ENCODE measurements at regions not wholly inside any gene's neighbourhood (a gene's known extent, or its start where the extent isn't known, plus 50 kb on each side); places are given as distances from the start of the nearest gene placed in this dataset.

DNA sequence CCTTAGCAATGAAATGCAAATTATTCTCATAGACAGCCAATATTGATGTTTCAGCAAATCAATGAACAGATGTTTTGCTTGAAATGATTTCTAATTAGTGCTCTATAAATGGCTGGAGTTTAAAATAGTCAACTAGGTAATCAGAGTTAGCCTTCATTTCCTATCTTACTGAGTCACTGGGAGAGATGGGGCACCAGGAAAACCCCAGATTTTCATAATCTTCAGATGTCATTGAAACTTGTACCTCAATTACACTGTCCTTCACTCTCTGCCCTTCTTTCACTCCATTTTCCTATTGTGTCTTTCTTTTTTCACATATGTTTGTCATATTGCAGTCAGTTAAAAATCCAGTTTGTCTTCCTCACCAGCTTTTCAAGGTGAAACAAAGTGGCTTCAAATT, 92.7 kb downstream of the C12orf75 start:
- DNase-seq (ENCODE audit: low spot score) (no peak), ATAC-seq (ENCODE audit: low FRiP score) (no peak)
- TF ChIP-seq, protein P1, sequence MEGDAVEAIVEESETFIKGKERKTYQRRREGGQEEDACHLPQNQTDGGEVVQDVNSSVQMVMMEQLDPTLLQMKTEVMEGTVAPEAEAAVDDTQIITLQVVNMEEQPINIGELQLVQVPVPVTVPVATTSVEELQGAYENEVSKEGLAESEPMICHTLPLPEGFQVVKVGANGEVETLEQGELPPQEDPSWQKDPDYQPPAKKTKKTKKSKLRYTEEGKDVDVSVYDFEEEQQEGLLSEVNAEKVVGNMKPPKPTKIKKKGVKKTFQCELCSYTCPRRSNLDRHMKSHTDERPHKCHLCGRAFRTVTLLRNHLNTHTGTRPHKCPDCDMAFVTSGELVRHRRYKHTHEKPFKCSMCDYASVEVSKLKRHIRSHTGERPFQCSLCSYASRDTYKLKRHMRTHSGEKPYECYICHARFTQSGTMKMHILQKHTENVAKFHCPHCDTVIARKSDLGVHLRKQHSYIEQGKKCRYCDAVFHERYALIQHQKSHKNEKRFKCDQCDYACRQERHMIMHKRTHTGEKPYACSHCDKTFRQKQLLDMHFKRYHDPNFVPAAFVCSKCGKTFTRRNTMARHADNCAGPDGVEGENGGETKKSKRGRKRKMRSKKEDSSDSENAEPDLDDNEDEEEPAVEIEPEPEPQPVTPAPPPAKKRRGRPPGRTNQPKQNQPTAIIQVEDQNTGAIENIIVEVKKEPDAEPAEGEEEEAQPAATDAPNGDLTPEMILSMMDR (IDR thresholded peaks at IDR 0.05): no peak

DNA sequence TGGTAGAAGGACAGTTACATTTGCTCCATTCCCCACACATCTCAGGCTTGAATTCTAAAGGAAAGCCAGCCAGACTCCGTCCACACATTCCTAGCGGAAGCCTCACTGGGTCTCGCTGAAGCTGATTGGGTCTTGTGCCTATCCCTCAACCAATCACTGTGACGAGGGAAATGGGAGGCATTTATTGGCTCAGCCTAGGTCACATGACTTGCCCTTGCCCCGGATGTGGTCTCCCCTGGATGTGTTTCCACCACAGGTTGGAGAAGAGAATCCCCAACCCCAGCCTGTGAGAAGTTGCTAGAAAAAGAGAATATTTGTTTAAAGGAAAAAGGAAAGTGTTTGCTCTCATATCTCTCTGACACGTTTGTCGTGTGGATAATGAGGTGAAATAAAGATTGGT, 93.4 kb downstream of the C12orf75 start:
- no peak for ATAC-seq (ENCODE audit: low FRiP score)
- DNase-seq (ENCODE audit: low spot score): no peak
- TF ChIP-seq, protein P1 (IDR thresholded peaks at IDR 0.05): no peak

DNA sequence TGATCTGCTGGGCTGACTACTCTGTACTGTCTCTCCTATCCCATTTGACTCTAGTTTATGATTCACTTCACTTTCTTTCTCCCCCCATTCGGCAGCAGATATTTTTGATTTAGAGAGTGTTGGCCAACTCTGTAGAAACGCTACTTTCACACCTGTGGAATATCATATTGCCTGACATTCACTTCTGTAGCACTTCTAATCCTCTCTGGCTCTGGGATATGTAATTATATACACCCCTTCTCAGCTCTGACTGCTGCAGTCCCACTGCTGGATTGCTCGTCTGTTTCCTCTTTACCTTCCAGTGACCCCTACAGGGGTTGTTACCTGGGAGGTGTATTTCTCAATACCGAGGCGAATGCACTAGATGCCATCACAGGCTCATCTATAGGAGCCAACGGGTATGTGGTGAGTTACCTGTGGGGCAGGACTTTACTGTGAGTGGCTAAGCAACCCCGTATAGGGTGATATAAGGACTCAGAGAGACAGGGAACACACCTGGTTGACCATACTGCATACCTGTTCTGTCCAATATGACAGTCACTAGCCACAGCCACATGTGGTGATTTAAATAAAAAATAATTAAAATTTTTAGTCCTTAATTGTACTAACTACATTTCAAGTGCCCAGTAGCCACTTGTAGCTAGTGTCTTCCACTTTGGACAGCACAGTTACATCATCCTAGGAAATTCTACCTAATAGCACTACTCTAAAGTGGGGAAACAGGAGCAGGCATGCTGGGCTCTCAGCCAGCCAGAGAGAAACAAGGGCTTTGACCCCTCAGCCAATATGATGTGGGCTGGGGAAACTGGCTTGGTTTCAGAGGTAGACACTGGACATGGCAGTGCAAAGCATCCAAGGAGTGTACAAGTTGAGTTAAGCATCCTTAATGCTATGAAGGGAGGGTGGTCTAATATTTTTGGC, 95.0 kb downstream of the C12orf75 start:
- TF ChIP-seq, protein P1 (IDR thresholded peaks at IDR 0.05): no peak
- DNase-seq (ENCODE audit: low spot score) (no peak), ATAC-seq (ENCODE audit: low FRiP score) (no peak)

DNA sequence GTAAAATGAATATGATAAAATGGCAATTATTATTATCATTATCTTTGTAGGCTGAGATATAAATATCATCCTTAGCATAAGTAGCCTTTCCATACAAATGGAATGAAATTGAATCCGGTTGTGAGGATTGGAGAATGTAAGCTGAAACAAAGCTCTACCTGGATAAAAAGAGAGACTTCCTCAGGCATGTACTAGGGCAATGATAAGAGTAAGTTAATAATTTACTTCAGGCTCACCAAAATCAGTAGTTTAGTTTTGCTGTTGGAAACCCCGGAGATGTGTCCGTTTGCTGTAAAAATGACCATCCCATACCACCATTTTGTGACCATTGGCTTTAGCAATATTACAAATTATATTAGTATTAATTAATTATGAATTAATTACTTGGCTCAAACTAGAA, 96.3 kb downstream of the C12orf75 start:
- ATAC-seq (ENCODE audit: low FRiP score): no peak

DNA sequence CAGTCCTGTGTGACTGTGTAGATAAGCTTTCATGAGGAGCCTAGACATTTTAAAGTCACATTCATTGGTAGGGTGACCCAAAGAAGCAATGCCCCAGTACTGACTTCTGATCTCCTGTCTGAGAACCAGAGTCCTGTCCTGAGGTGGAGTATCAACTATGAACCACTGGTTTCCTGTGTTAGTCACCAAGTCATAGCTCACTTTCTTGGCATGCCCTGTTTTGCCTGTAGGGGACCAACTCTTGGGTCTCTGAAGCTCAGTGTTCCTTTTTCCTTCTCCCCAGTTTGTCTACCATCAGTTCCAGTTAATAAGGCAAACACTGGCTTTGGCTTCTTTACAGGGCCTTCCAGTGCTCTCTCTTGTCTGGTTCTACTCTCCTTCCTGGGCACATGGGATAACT, 97.4 kb downstream of the C12orf75 start:
- ATAC-seq (ENCODE audit: low FRiP score): no peak
- no peak for DNase-seq (ENCODE audit: low spot score)
- TF ChIP-seq, protein P1 (IDR thresholded peaks at IDR 0.05): no peak

More for the DNA sequence above, 96.3 kb downstream of the C12orf75 start:
- TF ChIP-seq, protein P1 (IDR thresholded peaks at IDR 0.05): no peak
- DNase-seq (ENCODE audit: low spot score): no peak

DNA sequence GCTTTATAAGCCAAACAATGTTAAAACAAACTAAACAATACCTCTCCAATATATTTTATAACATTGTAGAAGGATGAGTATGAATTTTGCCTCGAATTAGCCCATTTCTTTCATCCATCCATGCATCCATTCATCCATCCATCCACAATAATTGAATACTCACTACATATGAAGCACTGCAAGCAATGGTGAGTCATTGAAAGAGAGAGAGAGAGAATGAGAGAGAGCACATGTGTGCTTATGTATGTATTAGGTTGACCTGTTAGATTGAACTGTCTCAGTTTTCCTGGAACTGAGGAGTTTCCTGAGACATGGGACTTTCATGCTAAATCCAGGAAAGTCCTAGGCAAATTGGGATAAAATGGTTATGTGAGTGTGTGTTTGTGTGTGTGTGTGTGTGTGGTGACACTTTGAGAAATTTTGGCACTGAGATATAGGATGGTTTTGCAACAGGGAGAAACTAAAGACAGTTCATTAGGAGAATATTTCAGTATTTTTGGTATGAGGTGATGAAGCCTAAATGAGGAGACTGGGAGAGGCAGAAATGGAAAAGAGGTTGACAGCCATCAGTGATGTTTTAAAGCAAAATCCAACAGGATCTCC, 98.4 kb downstream of the C12orf75 start:
- TF ChIP-seq, protein P1 (IDR thresholded peaks at IDR 0.05): no peak
- DNase-seq (ENCODE audit: low spot score) (no peak), ATAC-seq (ENCODE audit: low FRiP score) (no peak)

All from omental fat pad (tissue), 3 donors.